GM12864 (cell line): ENCODE measurements at regions not wholly inside any gene's neighbourhood (a gene's known extent, or its start where the extent isn't known, plus 50 kb on each side); places are given as distances from the start of the nearest gene placed in this dataset.

ENCODE experiments used
- DNase-seq: peaks from one replicate; pipeline ENCODE4 v3.0.0-alpha.2; 2011; ENCODE audit warnings: low read depth
- H3K4me3 ChIP-seq: 2 replicates; pipeline ENCODE4 v1.5.1; 2011; ENCODE audit warnings: mild to moderate bottlenecking, low read depth, low read length, control low read depth
- TF ChIP-seq, protein P1 (sequence below): IDR thresholded peaks from 2 replicates; pipeline ENCODE4 v1.5.1; 2011; ENCODE audit warnings: low read depth, mild to moderate bottlenecking, moderate library complexity, low read length, control low read depth, inconsistent platforms; ENCODE audit errors: missing control alignments

- no peak for DNase-seq
- H3K4me3 ChIP-seq: no peak overlapping the region
- TF ChIP-seq, protein P1, sequence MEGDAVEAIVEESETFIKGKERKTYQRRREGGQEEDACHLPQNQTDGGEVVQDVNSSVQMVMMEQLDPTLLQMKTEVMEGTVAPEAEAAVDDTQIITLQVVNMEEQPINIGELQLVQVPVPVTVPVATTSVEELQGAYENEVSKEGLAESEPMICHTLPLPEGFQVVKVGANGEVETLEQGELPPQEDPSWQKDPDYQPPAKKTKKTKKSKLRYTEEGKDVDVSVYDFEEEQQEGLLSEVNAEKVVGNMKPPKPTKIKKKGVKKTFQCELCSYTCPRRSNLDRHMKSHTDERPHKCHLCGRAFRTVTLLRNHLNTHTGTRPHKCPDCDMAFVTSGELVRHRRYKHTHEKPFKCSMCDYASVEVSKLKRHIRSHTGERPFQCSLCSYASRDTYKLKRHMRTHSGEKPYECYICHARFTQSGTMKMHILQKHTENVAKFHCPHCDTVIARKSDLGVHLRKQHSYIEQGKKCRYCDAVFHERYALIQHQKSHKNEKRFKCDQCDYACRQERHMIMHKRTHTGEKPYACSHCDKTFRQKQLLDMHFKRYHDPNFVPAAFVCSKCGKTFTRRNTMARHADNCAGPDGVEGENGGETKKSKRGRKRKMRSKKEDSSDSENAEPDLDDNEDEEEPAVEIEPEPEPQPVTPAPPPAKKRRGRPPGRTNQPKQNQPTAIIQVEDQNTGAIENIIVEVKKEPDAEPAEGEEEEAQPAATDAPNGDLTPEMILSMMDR: no peak
Observed at GRCh38 chr9:115998666-115999065, 154.9 kb upstream of the PAPPA start.

GRCh38 chr9:115999498-115999897, 154.1 kb upstream of the PAPPA start:
- TF ChIP-seq, protein P1: no peak

DNA sequence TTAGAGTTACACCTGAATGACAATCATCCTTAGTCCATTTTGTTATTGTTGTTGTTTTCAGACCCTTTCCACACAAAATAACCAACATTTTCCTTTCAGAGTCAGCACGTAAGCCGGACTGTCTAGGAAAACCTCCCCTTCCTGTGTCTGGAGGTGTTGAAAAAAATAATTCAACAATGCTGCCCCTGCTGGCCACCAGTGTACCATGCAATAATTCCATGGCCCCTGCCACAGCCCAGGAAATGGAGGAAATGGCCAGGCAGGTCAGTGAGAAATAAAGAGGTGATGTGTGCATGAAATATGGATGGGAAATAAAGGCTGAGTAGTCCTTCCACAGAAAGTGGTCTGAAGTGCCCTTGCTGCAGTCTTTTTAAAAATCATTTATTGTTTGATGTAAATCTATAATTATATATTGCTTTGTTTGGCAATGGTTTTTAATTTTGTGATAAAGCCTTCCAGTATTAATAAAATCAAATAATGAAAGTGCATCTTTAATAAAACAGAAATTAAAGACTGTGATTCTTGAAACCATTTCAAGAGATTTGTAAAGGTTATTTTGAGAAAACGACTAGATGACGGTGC, 152.8 kb upstream of the PAPPA start:
- TF ChIP-seq, protein P1: peak; percentile 47
- no peak for DNase-seq
- no peak overlapping the region for H3K4me3 ChIP-seq

More at GRCh38 chr9:115999498-115999897, 154.1 kb upstream of the PAPPA start:
- no peak for DNase-seq
- no peak overlapping the region for H3K4me3 ChIP-seq

GRCh38 chr9:116002181-116002580, 151.4 kb upstream of the PAPPA start:
- TF ChIP-seq, protein P1: no peak
- DNase-seq: no peak
- H3K4me3 ChIP-seq: no peak overlapping the region

GRCh38 chr9:116002624-116003023, 151.0 kb upstream of the PAPPA start:
- H3K4me3 ChIP-seq: no peak overlapping the region
- no peak for DNase-seq
- TF ChIP-seq, protein P1: no peak

GRCh38 chr9:116003397-116003796, 150.2 kb upstream of the PAPPA start:
- DNase-seq: no peak
- H3K4me3 ChIP-seq: no peak overlapping the region
- TF ChIP-seq, protein P1: no peak

GRCh38 chr9:116005205-116005604, 148.4 kb upstream of the PAPPA start:
- no peak for DNase-seq
- TF ChIP-seq, protein P1: no peak
- H3K4me3 ChIP-seq: no peak overlapping the region
